ENCODE measurements at regions not wholly inside any gene's neighbourhood (a gene's known extent, or its start where the extent isn't known, plus 50 kb on each side); places are given as distances from the start of the nearest gene placed in this dataset.

DNA sequence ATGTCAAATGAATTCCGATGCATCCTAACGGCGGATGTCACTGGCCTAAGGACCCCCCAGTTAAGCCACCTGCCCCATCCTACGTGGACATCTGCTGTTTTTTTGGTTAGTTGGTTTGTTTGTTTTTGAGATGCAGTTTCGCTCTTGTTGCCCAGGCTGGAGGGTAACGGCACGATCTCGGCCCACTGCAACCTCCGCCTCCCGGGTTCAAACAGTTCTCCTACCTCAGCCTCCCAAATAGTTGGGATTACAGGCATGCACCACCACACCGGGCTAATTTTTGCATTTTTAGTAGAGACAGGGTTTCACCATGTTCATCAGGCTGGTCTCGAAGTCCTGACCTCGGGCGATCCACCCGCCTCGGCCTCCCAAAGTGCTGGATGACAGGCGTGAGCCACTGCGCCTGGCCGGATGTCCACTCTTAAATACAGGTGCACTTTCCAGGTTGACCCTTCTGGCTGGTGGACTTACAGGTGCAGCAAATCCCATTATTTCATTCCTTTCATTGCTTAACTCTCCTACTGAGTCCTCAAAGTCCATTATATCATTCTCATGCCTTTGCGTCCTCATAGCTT, 206.2 kb downstream of the CRLF2 start:
- TF ChIP-seq, protein P1, sequence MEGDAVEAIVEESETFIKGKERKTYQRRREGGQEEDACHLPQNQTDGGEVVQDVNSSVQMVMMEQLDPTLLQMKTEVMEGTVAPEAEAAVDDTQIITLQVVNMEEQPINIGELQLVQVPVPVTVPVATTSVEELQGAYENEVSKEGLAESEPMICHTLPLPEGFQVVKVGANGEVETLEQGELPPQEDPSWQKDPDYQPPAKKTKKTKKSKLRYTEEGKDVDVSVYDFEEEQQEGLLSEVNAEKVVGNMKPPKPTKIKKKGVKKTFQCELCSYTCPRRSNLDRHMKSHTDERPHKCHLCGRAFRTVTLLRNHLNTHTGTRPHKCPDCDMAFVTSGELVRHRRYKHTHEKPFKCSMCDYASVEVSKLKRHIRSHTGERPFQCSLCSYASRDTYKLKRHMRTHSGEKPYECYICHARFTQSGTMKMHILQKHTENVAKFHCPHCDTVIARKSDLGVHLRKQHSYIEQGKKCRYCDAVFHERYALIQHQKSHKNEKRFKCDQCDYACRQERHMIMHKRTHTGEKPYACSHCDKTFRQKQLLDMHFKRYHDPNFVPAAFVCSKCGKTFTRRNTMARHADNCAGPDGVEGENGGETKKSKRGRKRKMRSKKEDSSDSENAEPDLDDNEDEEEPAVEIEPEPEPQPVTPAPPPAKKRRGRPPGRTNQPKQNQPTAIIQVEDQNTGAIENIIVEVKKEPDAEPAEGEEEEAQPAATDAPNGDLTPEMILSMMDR (IDR thresholded peaks at IDR 0.05), result no peak
- TF ChIP-seq POLR2A (IDR thresholded peaks at IDR 0.05), result no peak

Data from breast epithelium (tissue), 3 donors.